Omental fat pad (tissue), 3 donors: ENCODE measurements at regions not wholly inside any gene's neighbourhood (a gene's known extent, or its start where the extent isn't known, plus 50 kb on each side); places are given as distances from the start of the nearest gene placed in this dataset.

Experiments used
- ATAC-seq: fragments of 150-250 bp; one replicate; pipeline ENCODE4 v1.9.1; 2016; ENCODE audit warnings: mild to moderate bottlenecking, moderate library complexity; ENCODE audit not compliant: low FRiP score
- DNase-seq: peaks from one replicate; pipeline ENCODE4 v3.0.0-alpha.2; 2019; ENCODE audit warnings: low spot score
- TF ChIP-seq, protein P1 (sequence below), 3 donors: fragments of 450-650 bp; IDR thresholded peaks; one replicate each; pipeline ENCODE4 v1.5.1; 2016 to 2017; ENCODE audit warnings: antibody characterized with exemption in 3 of 3, mild to moderate bottlenecking in 3 of 3, moderate library complexity in 2 of 3

DNA sequence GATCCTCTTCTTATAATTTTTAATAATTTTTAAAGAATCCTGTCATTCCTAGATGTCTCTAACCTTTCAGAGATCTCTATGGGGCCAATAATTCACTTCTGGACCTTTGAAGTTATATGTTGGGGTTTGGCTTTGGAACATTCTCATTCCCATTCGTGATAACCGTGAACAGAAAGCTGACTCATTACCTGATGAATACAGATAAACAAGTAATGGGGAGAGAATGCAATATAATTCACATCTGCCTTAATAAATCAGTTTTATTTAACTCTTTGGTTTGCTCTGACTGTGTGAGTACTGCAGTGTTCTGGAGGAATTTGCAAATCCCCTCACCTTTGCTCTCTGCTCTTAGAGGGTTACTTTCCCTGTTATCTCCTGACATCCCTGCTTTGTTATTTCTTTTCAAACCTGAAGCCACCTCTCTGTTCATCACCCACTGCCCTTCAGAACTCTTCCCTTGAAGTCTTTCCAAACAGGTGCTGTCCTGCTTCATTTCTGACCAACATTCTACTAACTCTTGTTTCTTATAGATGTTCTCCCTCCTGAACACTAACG is 79.6 kb upstream of the SLC38A2 start:
- TF ChIP-seq, protein P1, sequence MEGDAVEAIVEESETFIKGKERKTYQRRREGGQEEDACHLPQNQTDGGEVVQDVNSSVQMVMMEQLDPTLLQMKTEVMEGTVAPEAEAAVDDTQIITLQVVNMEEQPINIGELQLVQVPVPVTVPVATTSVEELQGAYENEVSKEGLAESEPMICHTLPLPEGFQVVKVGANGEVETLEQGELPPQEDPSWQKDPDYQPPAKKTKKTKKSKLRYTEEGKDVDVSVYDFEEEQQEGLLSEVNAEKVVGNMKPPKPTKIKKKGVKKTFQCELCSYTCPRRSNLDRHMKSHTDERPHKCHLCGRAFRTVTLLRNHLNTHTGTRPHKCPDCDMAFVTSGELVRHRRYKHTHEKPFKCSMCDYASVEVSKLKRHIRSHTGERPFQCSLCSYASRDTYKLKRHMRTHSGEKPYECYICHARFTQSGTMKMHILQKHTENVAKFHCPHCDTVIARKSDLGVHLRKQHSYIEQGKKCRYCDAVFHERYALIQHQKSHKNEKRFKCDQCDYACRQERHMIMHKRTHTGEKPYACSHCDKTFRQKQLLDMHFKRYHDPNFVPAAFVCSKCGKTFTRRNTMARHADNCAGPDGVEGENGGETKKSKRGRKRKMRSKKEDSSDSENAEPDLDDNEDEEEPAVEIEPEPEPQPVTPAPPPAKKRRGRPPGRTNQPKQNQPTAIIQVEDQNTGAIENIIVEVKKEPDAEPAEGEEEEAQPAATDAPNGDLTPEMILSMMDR (IDR thresholded peaks at IDR 0.05) = no peak
- no peak for DNase-seq

DNA sequence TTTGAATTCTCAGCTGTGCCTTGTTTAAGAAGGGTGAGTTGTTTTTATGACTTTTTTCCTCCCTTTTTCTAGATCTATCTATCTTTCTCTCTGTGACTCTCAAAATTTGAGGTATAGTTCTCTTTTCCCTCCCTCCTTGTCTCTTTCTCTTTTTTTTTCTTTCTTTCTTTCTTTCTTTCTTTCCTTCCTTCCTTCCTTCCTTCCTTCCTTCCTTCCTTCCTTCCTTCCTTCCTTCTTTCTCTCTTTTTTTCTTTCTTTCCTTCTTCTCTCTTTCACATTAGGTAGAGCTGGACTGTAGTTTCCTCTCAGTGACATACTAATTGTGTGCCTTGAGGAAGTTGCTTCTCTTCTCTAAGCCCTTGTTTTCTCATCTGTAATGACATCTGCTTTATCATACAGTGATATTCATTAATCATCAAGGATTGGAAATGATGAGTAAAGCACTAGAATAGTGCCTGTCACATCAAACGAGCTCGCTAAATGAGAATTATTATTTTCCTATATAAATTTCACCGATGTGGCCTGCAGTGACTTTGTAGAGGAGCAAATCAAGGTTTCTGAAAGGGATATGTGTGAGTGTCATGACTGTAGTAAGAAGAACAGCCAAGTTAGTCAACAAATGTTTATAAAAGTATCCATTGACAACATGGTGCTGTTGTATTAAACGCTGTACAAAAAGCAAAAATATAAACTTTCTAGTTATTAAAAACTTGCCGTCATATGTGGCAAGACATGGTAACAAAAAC is 78.9 kb upstream of the SLC38A2 start:
- DNase-seq (no peak), ATAC-seq (no peak)
- TF ChIP-seq, protein P1 (IDR thresholded peaks at IDR 0.05) = no peak

More for the DNA sequence above, 79.6 kb upstream of the SLC38A2 start:
- peak; percentile 53 for ATAC-seq

DNA sequence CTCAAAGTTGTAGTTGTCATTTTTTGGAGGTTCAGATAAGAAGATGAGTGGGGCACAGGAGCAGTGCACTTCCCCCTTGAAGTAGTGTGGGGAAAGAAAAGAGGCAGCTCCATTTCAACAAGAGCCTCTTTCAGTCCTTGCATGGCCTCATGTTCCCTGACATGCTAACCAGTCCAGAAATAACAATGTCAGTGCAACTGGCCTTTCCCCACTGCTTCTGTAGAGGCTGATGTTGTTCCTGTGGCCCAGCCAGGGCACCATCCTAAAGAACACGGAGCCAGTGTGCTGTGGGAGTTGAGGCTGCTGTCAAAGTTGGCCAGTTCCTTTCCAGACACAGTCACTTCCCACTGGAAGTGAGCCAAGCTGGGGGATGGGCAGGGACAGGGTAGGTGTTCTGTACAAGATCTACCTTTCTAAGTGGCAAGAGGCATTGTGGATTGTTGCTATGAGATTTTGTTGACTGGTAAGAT is 77.7 kb upstream of the SLC38A2 start:
- TF ChIP-seq, protein P1 (IDR thresholded peaks at IDR 0.05) = no peak
- ATAC-seq (no peak), DNase-seq (peak; percentile 65)

DNA sequence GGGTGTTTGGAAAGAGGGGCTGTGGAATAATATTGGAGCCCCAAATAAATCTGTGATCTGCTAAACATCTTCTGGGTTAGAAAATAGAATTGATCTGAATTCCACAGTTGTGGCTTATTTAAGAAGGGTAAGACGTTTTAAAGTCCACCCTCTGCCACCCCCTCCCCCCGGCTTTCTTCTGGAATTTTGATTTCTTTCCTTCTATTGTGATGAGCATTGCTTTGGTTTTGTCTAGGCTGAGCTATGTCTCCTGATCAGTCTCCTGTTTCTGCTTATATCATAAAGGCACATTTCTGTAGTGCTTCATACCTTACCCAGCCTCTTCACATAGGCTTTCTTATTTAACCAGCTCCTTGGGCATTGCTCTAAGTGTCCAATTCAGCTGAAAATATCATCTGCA is 77.3 kb upstream of the SLC38A2 start:
- TF ChIP-seq, protein P1 (IDR thresholded peaks at IDR 0.05) = no peak
- ATAC-seq = no peak
- DNase-seq = no peak

DNA sequence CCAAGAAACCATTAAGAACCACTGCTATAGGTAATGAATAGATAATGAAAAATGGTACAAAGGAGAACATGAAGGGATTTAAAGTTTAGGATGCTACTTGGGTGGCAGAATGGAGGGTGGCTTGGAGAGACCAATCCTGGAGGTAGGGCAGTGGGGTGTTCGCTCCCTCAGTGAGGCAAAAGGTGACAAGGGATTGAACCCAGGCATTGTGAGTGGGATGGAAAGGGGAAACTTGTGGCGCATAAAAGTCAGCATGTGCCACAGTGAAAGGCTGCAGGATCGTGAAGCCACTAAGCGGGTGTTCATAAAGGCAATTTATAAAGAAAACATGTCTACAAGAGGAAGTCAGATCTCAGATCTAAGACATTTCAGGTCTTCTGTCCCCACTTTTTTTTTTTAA is 76.7 kb upstream of the SLC38A2 start:
- DNase-seq = no peak
- ATAC-seq = no peak
- TF ChIP-seq, protein P1 (IDR thresholded peaks at IDR 0.05) = no peak

DNA sequence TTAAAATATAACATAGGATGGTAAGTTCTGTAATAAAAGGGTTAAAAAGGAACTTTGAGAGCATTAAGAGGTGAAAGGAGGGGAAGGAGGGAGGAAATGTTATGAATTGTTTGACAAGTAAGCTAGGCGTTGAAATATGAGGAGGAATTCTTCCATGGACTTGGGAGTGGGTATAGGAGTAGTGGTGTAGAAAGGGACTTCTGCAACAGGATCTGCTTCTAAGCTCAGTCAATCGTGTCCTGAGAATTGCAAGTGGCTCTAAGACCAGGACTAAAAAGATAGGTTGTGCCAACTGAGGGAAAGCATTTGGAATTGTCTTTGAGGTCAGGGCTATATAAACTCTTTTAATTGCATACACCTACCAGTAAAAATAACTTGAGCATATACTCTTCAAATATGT is 74.1 kb upstream of the SLC38A2 start:
- DNase-seq = no peak
- no peak for ATAC-seq
- TF ChIP-seq, protein P1 (IDR thresholded peaks at IDR 0.05) = no peak
